Left renal pelvis (tissue), 4 donors: ENCODE measurements at regions not wholly inside any gene's neighbourhood (a gene's known extent, or its start where the extent isn't known, plus 50 kb on each side); places are given as distances from the start of the nearest gene placed in this dataset.
"Not testable (repeated sequence)": the region's sequence is repeated elsewhere in the genome, so short reads cannot be mapped to it uniquely, and the experiment has no call there.

Experiments
- DNase-seq, 4 donors: peaks; one replicate each; pipeline ENCODE4 v3.0.0-alpha.2; 2013; ENCODE audit warnings: low read depth in 4 of 4, low spot score in 3 of 4

DNA sequence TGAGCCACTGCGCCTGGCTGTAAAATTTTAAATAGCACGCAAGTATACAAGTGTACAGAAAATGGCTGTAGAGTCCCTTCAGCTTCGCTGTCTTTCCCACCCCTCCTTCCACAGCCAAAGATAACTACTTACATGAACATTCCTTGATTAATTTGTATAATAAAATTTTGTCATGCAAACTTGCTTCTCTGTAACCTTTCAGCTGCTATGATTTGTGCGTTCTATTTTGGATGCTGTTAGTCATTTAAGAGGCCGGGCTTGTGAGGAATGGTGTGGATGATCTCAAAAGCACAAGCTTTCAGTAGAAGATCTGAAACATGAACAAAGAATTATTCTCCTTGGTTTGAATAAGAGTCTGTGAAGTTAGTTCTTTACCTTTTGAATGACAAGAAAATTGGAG, 115.0 kb upstream of the TLE1 start:
- DNase-seq, result peak in 1 of 4 donors; percentile 43

DNA sequence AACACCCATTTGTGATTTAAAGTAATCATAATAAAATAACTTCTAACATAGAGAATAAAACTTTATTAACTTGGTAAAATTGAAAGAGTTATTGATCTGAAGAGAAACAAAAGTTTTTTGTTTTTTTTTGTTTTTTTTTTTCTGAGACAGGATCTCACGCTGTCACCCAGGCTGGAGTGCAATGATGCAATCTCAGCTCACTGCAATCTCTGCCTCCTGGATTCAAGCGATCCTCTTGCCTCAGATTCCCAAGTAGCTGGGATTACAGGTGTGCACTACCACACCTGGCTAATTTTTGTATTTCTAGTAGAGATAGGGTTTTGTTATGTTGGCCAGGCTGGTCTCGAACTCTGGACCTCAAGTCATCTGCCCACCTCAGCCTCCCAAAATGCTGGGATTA, 116.5 kb upstream of the SPATA31D4 start:
- DNase-seq, result not testable (repeated sequence)

DNA sequence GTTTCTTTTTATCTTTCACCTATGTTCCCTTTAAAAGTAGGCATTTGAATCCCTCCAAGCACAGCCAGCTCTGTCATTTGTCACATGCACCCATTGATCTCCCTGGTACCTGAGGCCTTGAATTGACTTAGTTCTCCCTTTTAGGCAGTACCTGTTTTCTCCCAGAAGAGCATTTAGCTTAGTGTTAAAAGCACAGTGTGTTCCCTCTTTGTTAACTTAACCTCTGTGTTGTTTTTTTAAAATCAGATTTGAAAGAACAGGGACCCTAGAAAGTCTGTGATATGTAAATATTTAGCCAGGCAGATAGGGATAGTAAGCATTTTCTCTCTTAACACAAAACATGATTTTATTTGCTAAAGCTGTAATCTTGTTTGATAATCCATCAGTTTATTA, 113.8 kb upstream of the SPATA31D4 start:
- DNase-seq, result no peak

DNA sequence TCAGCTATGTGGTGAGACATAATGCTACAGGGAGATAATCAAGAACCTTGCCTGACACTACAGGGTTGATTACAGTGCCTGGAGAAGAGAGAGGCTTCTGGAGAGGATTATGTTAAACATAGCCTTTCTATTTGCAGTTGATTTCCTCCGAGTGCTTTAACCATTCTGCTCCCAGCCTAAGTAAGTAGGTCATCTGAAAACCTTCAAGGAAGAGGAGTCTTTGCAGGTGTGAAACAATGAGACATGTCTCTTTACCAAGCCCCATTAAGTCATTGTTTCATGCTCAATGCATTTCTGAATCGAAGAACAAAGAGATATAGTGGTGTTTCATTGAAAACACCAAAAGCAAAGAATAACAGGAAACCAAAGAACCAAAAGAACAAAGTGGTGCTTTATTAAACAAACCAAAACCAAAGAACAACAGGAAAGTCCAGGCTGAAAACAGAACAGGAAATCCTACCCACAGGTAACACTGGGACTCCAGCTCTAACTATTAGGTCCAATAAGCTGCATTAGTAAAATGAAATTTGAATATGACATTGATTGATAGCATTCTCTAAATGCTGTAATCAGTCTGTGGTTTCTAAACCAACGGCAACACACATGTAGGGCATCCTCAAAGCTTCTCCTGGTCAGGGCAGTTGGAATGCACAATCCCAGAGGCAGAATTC, 113.3 kb upstream of the SPATA31D4 start:
- DNase-seq, result no peak

DNA sequence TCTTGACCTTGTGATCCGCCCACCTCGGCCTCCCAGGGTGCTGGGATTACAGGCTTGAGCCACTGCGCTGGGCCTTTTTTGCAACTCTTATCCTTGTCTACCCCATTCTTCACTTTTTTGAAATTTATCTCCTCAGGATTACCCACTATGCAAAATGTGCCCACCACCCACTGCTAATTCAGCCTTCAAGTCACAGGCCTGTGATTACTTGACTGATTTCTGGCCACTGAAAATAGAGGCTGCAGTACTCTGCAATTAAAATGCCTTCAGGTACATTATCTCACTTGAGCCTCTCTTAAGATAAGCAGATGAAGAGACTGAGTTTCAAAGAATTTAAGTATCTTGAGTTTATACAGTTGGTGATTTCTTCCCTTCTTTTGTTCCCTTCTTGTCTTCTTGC, 112.4 kb upstream of the SPATA31D4 start:
- DNase-seq, result no peak

DNA sequence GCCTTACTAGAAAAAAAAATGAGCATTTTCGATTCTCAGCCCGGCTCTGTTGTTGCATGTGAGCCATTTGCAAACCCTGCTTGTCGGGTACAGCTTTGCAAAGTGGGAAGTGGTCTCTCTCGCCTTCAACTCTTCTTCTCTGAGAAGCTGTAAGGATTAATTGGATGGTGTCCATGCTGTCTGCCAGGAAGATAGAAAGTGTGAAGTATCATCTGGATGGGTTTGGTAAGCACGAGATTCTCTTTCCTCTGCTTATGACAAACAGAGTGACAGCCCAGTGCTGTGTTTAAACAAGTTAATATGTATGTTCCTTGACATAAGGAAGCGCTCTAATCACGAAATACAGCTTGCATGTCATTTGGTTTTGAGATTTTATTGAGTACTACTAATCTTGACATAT, 109.1 kb upstream of the SPATA31D4 start:
- DNase-seq, result no peak

DNA sequence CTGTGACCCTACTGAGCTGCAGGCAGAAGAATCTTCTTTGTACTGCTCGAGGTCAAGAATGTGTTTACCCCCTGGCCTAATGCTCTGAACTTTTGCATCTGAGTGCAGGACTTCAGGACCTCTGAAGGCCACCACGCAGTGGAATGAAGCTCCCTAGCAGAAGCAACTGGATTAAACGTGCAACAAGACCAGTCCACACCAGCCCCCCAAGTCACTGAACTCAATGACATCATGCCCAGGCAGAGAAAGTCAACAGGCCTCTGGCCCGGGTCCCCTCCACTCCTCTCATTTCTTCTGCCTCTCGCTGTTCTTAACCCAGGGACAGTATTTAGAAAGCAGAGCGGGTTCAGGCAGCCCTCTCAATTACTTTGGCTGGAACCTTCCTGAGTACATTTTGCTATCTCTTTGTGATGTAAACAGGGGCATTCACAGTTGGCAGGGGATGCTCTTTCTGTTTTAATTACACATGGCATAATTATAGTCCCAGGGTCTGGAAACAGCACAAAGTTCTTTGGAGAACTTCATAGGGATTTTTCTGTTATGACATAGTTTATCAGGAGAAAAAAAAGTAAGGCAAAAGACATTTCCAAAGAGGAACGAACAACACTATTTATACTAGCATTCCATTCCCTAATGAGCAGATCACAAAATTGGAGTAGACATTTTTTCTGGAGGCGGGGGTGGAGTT, 108.2 kb upstream of the SPATA31D4 start:
- DNase-seq, result no peak

DNA sequence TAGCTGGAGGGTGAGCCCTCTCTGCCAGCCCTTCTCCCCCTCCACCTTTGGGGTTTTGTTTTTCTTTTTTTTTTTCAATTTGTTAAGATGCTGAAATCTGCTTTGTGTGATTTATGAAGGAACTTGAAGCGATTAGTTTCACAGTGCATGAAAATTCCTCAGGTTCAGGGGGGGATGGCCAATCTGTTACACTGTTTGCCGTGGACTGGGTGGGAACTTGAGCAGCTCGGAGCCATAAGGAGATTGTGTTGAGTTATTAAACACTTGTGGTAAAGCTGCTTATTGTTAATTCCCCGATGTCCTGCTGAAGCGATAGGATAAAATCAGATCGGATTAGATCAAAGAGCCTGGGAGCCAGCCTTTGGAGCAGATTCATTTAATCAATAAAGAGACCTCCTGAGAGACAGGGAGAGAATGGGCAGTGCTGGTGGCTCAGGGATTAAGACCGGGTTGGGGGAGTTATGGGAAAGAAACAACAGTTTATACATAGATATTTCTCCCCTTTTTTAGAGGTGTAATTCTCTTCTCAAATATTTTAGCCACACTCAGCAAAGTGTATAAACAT, 105.8 kb upstream of the SPATA31D4 start:
- no peak for DNase-seq

DNA sequence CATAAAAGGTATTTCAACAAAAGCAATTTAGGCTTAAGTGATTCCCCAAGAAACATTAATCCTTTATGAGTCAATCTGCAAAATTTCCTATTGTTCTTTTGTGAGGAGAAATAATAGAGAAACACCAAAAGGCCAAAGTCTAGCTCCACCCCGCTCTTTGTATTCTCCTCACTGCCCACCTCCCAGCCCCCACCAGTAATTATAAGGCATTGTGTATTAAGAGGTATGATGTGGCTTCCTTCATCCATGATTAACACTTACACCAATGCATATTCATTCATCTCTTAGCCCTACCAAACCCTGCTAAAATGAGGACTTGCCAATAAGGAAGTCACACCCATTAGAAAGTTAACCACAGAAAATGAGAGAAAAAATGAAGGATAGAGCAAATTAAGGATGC, 105.3 kb upstream of the SPATA31D4 start:
- no peak for DNase-seq

DNA sequence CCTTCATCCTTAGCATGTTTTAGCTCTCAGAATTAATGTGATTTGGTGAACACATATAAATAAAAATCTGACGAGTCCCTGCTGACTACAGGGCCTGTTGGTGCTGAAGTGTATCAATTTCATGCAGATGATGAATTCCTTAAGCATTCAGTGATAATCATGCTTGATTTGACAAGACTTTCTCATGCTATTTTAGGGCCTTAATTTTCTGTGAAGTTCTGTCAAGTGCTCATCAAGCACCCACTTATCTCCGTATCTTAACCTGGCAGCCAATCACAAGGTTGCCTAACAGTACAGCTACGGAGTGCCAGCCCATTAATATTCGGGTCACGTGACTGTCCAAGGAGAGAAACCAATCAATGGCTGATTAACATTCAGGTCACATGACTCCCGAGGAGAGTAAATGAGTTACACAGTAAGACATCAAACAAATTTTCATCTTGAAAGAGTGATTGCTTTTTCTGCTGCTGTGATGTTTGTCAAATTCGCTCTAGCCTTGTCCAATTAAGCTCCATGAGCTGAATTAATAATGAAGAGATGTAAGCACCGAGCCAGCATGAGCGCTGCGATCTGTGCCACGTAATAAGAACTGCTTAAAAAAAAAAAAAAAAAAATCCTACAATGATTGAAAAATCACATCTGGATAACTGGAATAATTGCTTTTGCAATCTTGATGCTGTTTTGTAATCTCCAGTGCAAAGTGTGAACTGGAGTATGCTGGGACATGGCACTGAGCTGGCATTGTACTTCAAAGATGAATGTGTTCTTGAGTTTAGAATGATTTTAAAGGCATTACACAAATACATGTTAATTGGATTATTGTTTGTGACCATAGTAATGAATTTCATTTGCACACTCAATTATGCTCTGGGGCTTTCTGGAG, 104.3 kb upstream of the SPATA31D4 start:
- no peak for DNase-seq

DNA sequence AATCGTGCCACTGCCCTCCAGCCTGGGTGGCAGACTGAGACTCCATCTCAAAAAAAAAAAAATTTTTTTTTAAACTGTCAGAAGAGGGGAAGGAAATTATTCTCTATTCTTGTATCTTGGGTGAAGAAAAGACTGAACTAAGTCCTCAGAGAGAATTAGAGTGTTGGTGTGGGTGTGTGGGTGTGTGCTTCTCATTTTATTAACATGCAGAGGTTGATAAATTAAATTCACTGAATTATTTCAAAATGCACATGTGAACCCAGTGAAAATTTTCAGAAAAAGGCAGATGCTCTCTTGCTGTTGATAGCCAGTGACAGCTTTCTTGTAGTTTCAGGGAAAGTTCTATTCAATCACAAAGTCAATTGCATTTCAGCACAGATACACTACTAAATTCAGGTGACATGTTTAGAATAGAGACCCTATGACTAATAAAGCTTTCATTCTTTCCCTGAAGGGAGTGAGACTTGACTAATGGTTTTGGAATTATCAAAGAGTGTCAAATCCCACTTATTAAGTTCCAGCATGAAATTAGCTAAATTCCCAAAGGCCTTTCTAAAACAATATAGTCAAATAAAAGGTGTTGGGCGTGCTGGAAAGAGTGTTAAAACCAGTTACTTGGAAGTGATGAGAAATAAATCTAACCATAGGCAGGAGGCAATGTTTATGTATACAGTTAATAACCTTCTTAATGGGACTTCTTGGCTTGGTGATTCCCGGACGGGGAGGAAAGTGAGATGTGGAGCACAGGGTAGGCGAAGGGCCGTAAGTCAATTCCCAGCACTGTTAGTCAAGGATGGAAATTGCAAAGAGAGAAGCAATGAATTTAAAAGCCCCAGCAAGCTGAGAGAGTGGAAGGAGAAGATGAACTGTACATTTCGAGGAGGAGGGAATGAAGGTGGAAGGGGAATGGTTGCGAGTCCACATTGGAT, 103.2 kb upstream of the SPATA31D4 start:
- DNase-seq, result no peak

DNA sequence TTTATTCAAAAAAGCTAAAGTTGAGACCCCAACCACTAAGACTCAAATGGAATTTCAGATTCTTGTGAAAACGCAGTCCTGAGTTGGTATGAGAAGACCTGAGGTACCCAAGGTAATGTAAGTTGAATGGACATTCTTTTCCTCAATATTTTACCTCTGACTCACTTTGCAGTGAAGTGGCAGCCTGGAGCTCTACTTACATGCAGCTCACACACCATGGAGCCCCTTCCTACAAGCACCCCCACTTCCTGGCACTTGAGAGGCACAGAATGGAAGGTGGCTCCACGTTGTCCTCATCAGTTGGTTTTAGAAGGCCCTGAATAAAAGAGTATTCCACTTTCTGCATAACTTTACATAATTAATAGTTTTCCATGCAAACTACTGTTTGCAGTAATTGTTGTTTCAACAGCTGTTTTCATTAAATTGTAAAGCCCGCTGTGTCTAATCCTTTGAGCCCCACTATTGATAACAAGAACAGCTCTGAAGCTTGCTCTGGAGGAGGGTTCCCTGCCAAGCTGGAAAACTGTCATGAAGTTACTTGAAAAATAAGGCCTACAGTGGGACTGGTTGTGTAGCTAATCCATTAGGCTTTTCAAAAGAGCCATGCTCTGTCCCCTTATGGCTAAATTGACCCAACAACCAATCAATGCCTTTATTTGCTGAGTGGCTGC, 102.2 kb upstream of the SPATA31D4 start:
- DNase-seq, result no peak

DNA sequence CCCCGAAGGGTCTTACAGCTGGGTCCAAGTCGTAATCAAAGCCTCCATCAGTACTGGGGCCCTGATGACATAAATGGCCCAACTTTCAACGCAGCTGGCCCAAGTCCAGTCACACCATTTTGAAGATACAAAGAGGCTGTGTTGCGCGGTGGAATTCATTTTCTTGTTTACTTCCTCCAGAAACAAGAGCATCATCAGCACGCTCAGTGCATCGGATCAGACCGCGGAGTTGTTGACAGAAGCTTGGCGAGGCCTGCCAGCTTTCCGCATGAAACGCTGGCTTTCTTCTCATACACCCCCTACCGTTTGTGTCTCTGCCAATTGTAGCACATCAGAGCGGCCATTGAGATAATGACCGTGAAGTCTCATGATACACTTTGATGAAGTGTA, 101.7 kb upstream of the SPATA31D4 start:
- no peak for DNase-seq

DNA sequence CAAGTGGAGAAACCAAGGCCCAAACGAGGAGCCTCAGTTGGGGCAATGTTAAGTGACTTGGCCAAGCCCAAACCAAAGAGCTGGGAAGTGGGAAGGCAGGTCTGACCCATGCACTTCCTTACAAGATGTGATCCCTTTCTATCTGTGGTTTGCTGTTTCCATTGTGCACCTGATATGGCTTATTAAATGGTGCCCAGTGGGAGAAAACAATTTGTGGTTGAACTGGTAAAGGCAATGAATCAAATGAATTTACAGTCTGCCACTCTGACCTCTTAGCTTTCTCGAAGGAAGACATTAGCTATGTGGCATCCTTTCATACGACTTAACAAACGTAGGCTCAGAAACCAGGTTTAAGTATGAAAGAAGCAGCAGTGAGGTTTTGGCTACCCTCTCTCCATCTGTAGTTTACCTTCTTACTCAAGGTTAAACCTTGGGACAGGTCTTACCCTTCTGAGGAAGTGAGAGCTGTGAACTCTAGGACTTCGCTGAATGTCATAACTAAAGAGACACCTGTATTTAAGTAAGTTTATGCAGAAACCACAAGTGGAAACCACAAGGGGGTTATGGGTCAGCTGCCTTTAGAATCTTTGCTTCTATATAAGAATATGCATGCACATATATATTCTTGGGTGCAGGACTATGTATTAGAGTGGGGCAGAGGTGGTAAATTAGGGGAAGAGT, 100.5 kb upstream of the SPATA31D4 start:
- no peak for DNase-seq

DNA sequence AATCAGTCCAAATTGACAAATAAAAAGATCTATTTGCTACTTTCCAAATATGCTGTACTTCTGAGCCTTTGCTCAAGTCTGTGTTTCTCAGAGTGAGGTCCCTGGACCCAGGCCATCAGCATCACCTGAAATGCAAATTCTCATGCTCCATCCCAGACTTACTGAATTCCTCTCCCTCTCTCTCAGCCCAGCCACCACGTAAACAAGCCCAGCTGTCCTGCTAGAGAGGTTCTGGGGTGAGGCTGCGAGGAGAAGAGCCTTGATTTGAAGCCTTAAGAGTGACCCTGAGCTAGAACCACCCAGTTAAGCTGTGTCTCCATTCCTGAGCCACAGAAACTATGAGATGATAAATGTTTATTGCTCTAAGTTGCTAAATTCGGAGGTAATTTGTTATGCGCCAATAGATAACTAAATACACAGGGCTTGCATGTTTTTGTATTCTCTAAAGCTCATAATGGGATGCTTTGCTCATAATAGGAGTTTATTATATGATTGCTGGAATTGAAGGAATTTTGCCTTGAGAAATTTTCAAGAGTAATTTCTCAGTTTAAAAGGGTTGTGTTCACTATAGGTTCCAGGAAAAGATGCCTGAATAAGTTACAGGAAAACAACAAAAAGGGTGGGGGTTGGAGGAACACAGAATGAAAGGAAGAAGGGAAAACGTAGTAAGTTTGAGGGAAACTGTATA, 98.9 kb upstream of the SPATA31D4 start:
- DNase-seq, result no peak

DNA sequence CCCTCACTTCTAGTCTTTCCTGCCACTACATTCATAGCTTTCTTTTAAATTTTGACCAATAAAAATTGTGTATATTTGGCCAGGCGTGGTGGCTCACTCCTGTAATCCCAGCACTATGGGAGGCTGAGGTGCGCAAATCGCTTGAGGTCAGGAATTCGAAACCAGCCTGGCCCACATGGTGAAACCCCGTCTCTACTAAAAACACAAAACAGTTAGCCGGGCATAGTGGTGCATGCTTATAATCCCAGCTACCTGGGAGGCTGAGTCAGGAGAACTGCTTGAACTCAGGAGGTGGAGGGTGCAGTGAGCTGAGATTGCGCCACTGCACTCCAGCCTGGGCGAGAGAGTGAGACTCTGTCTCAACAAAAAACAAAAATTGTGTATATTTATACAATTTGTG, 97.8 kb upstream of the SPATA31D4 start:
- not testable (repeated sequence) for DNase-seq

DNA sequence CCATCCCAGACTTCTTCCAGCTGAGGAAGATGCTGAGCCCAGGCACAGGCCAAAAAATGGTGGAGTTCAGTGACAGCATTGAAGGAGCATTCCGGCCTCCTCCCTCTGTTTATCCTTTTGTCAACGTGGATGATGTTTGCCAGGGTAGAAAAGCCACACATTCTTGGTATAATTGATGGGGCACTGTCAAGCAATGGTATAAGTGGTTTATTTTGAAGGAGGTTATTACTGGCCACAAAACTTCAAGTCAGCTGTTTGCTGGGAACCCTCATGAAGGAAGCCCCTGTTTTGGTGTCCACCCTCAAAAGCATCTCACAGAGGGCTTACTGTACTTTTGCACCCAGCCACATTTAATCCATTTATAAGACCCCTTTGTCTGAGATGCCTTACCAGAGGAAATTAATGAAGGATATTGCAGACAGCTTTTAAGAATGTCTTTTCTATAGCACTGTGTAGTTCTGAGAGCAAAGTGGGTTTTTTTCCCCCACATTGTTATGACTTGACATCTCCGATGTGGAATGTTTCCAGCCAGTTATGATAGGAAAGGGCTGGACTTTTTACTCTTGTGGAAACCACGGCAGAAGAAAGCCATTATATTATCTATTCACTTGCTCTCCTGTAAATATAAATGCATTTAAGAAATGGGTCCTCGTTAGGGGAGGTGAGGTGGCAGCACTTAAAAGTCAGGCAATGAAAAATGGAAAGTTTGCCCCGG, 95.5 kb upstream of the SPATA31D4 start:
- no peak for DNase-seq
